Right ventricle myocardium superior (tissue), 1 donor: ENCODE measurements at regions not wholly inside any gene's neighbourhood (a gene's known extent, or its start where the extent isn't known, plus 50 kb on each side); places are given as distances from the start of the nearest gene placed in this dataset.
"Not testable (repeated sequence)": the region's sequence is repeated elsewhere in the genome, so short reads cannot be mapped to it uniquely, and the experiment has no call there.

Experiments
- ATAC-seq: fragments of 200-7000 bp; cut with Tn5 transposase; one replicate; pipeline ENCODE4 v1.9.1; 2020; ENCODE audit warnings: mild to moderate bottlenecking; ENCODE audit not compliant: poor library complexity
- DNase-seq: peaks from one replicate; pipeline ENCODE4 v3.0.0-alpha.2; 2020
- intact Hi-C: fragments of 100-400 bp; cut with DNase I; formaldehyde crosslinking; loops from one replicate; pipeline ENCODE4 v1.11.2; 2022
- donor health status: DM: no; HTN: yes; CAD: no; lungs with severe emphysema.

DNA sequence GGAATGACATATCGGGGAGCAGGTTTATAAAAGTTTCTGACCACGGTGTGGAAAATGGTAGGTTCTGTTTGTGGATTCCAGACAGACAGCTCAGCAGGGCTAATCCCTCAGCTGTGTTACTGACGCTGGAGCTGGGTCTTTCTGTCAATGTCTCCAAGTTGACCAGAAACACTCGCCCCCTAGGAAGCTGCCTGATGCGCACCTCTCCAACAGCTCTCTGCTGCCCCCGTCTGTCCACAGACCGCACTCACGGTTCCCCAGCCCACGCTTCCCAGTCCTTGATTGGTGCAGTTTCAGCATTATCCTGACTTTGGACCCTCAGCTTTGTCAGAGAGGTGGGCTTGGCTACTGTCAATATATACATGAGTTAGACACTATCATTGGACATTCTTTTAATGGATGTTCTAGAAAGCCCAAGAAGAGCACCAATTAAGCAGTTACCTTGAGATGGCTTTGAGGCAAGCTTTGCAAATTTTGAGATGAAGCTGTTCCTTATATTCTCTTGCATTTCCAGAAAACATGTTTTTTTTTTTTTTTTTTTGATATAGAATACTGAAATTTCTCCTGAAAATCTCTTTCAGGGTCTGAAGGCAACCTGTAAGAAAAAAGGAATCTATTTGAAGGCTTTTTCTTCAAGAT, 98.9 kb upstream of the TBC1D5 start:
- ATAC-seq (peak; percentile 94), DNase-seq (peak; percentile 79)
- intact Hi-C loops: loop anchor here (2.0 to 5.0 kb wide), 2 partner anchors 411 to 579 kb away; no protein-coding TSS in a partner anchor

DNA sequence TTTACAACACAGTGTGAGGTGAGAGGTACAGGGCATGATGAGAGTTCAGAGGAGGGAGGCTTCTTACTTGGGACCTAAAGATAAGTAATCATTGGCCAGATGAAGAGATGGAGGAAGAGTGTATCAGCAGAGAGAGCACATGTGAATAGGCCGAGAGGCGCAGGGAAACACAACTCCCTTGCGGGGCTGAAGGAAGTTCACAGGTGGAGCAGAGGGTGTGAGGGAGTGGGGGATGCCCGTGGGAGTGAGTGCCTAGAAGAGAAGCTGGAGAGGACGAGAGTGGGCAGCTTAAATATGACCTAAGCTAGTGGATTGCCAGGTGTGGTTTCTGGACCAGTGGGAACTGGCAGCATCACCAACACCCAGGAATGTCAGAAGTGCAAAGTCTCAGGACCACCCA, 98.2 kb upstream of the TBC1D5 start:
- ATAC-seq: peak; percentile 36
- DNase-seq: no peak
- intact Hi-C loops: loop anchor here (2.0 to 5.0 kb wide), 2 partner anchors 410 to 578 kb away; no protein-coding TSS in a partner anchor

DNA sequence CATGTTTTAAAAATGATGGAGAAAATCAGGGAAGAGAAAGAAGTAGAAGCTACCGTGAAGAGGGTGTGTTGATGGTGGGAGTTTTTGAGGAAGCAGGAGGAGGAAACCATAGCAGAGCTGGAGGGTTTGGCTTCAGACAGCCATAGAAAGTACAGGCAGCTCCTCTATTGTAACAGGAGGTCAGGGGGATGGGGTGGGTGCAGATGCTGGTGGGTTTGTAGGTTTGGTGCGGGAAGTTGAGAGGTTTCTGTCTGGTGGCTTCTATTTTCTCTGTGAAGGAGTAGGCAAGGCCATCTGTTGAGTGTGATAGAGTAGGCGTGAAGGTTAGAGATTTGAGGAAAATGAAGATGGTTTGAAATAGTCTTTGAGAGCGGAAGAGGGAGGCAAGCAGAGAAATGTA, 97.7 kb upstream of the TBC1D5 start:
- ATAC-seq (no peak), DNase-seq (no peak)
- intact Hi-C loops: loop anchor here (2.0 to 5.0 kb wide), 2 partner anchors 409 to 578 kb away; no protein-coding TSS in a partner anchor

DNA sequence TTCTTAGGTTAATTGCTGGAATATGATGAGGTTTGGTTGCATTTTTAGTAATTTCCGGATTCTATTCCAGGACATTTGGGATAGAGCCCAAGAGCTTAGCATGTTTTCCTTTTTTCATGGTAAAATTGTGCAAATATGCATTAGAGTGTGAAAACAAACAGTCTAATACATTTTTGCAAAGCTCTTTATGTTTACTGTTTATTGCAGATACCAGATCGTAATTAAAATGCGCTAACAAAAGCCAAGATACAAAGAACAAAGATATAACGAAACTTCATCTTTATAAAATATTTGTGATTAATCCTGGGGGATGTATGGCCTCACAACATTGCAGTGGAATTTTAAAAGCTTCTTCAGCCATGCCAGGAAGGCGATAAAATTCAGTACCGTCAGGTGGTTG, 94.5 kb upstream of the TBC1D5 start:
- intact Hi-C loops: loop anchor here (10.0 kb wide), 1 partner anchor 192 kb away; no protein-coding TSS in a partner anchor
- ATAC-seq: no peak

DNA sequence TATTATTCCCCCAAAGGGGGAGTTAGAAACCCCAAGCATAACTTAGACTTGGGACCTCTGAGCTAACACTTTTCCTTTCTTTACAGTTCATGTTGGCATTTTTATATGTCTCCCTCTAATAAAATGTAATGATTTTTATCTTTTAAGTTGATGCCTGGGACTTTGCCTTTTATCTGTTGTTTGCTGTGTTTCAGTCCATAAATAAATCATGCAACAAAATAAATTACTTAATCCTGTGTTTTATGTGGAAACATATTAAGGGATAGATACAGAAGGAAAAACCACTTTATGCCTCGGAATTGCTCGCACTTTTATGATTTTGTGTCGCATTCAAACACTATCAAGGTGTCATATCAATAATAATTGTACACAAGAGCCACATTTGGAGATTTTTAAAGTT, 93.7 kb upstream of the TBC1D5 start:
- ATAC-seq (no peak), DNase-seq (no peak)
- intact Hi-C loops: loop anchor here (10.0 kb wide), 1 partner anchor 191 kb away; no protein-coding TSS in a partner anchor

More for the DNA sequence above, 94.5 kb upstream of the TBC1D5 start:
- DNase-seq: no peak

DNA sequence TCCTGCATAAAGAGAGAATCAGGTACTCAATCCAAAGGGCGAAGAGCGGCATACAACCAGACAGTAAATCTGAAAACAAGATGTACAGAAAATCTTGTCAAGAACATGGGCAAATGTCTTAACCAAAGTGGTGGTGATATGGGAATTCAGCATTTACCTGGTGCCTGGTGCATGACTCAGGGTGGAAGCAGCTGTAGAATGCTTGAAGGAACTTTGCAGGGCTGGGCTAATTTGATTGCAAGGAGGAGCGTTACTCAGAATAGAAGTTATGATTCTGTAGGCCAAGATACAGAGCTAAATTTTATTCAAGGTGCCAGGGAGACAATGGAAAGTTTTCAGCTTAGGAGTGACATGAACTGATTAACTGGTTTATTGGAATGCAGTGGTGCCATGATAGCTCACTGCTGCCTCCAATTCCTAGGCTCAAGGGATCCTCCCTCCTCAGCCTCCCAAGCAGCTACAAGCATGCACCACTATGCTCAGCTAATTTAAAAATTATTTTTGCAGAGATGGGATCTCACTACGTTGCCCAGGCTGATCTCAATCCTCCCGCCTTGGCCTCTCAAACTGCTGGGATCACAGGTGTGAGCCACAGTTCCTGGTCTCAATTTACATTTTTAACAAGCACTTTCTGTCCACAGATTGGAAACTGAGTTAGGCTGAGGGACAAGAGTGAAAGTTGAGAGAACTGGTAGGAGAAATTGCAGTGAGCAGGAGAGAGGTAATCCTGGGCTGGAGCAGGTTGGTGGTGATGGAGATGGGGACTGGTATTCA, 91.5 kb upstream of the TBC1D5 start:
- ATAC-seq (no peak), DNase-seq (no peak)
- intact Hi-C loops: loop anchor here (10.0 kb wide), 1 partner anchor 189 kb away; no protein-coding TSS in a partner anchor

DNA sequence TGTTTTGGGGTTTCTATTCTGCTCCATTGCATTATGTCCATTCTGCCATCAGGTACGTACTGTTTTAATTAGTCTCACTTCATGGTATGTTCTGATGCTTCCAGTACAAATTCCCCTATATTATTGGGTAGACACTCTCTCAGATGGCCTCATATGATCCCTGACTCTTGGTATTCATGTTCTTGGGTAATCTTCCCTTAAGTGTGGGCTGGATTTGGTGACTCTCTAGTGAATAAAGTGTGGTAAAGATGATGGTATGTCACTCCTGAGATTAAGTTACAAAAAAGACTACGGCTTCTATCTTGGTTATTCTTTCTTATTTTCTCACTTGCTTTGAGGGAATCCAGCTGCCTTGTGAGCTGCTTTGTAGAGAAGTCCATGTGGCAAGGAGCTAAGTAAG, 89.6 kb upstream of the TBC1D5 start:
- no peak for ATAC-seq
- no peak for DNase-seq
- intact Hi-C loops: loop anchor here (10.0 kb wide), 1 partner anchor 187 kb away; no protein-coding TSS in a partner anchor

DNA sequence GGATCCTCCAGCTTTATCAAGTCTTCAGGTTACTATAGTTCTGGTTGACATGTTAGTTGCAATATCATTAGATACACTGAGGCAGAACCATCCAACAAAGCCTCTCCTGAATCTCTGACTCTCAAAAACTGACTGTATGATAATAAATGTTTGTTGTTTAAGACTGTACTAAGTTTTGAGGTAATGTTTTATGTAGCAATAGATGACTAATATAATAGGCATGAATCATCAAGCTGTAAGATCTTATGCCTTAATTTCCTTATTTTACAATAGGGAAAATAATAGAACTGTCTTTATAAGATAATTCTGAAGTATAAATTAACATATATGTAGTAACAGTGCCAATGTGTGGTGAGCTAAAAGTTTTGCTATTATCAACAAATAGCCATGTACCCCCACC, 88.9 kb upstream of the TBC1D5 start:
- DNase-seq (no peak), ATAC-seq (no peak)
- intact Hi-C loops: loop anchor here (10.0 kb wide), 1 partner anchor 187 kb away; no protein-coding TSS in a partner anchor

DNA sequence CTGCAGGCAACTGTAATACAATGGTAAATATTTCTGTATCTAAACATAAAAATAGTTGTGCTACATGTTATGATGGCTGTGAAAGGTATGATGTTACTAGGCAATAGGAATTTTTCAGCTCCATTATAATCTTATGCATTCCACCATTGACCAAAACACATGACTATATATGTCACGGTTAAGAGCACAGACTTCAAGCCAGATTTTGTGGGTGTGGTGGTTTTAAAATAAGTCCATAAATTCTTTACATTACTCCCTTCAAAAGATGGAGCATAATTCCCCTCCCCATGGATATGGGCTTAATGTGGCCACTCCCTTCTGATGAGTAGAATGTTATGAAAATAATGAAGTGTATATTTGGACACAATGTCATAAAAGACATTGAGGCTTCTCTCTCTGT, 88.4 kb upstream of the TBC1D5 start:
- intact Hi-C loops: loop anchor here (10.0 kb wide), 1 partner anchor 186 kb away; no protein-coding TSS in a partner anchor
- no peak for DNase-seq
- no peak for ATAC-seq

DNA sequence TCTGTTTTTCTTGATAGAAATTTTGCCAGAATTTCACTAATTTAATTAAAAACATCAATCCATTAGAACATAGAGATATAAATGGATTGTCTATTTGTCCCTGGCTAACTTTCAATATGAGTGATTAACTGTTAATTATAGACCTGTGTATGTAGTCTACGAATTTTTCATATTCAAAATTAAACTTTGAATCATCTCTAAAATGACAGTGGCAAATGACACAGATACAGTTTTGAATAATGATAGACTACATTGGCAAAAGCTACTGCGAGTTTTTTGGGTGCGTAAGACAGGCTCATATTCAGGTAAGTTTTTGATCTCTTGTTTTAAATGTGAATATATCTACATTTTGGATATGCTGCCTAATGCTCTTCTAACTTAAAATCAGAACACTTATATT, 86.0 kb upstream of the TBC1D5 start:
- no peak for DNase-seq
- intact Hi-C loops: no loop called here
- ATAC-seq: no peak

DNA sequence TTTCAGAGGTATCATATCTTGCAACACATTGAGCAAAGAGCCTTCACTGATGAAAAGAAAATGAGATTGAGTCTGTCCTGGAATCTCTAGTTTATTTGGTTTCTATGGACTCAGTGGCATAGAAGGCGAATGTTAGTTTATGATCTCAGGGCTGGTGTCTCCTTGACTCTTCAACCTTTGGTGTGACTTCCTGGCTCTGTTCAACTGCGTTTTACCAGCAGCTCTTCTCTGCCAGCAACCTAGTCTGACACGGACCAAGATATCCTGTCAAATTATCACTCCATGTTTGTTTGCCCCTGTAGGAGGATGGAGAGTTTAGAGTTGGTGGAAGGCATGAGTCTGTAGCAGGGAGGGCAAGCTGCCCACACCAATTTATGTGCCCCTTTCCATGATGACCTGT, 82.9 kb upstream of the TBC1D5 start:
- DNase-seq: no peak
- ATAC-seq: no peak
- intact Hi-C loops: no loop called here

DNA sequence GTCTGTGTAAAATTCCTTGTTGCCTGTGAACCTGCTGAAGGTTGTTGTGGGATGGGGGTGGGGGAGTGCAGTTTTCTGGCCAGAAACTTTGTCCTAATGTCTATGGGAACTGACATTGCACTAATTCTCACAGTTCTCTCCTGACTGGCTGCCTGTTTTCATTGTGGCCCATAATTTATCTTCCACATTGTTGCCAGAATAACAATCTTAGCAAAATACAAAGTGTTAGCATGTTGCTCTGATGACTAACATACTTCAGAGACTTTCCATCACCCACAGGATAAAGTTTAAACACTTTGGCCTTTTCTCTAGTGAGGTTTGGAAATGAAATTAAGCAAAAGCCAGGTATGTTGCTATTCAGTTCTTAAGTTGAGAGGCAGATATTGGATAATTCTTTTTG, 81.4 kb upstream of the TBC1D5 start:
- intact Hi-C loops: no loop called here
- ATAC-seq: no peak

DNA sequence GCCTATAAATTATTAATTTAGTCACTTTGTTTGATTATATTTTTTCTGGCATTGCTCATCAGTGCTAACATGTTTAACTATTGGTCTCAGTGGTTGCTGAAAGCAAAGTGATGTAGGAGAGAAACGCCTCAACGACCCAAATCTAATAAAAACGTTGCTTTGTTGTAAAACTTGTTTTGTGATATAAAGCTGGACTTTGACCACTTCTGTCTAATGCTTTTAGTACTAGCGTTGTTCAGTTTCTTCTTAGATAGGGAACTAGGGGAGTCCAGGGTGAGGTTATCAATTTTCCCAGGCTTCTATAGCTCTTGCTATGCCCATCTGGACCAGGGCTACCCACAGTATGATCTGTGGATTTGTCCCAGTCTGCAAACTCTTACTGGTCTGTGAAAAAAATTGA, 80.6 kb upstream of the TBC1D5 start:
- ATAC-seq (no peak), DNase-seq (no peak)
- intact Hi-C loops: no loop called here

More for the DNA sequence above, 81.4 kb upstream of the TBC1D5 start:
- DNase-seq: no peak

DNA sequence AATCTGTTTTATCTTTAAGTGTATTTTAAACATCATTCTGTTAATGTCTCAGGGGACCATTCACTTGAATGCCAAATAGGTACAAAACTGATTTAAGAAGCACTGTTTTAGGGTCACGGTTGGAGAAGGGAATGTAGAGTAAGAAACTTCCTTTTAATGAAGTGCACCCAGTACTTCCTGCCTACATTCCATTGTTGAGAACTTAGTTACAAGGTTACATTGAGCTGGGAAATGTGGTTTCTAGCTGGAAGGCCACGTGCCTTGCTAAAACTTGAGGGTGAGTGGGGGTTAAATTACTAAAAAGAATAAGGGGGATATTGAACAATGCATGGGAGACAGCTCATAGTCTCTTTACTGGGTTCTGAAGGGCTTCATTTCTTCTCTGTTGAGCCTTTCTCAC, 78.3 kb upstream of the TBC1D5 start:
- no peak for ATAC-seq
- no peak for DNase-seq
- intact Hi-C loops: no loop called here

DNA sequence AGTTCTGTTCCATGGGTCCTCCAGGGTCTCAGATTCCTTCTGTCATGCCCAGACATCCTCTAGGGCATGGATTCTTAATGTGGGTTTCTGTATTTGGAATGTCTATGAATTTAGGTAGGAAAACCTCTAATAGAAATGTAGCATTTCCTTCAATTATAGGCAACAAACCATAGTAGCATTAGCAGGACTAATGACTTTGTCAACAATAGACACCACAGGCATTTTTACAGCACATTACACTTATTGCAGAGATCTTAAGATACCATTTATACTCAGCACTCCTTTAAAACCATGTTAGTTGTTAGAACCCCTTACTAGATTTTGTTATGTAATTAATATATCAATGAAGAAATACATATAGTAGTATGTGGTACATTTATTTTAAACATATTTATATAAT, 77.8 kb upstream of the TBC1D5 start:
- ATAC-seq: no peak
- intact Hi-C loops: no loop called here
- no peak for DNase-seq

DNA sequence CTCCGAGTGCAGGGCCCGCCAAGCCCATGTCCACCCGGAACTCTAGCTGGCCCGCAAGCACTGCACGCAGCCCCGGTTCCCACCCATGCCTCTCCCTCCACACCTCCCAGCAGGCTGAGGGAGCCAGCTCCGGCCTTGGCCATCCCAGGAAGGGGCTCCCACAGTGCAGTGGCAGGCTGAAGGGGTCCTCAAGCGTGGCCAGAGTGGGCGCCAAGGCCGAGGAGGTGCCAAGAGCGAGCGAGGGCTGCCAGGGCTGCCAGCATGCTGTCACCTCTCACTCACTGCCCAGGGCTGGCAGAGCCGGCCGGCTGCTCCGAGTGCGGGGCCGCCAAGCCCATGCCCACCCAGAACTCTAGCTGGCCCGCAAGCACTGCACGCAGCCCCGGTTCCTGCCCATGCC, 75.5 kb upstream of the TBC1D5 start:
- ATAC-seq: not testable (repeated sequence)

DNA sequence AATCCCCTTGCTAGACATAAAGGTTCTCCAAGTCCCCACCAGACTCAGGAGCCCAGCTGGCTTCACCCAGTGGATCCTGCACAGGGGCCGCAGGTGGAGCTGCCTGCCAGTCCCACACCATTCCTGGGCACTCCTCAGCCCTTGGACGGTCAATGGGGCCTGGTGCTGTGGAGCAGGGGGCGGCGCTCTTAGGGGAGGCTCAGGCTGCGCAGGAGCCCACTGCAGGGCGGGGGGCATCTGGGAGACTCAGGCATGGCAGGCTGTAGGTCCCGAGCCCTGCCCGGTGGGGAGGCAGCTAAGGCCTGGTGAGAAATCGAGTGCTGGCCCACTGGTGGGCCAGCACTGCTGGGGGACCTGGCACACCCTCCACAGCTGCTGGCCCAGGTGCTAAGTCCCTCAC, 75.1 kb upstream of the TBC1D5 start:
- DNase-seq (no peak), ATAC-seq (no peak)
- intact Hi-C loops: no loop called here

More for the DNA sequence above, 75.5 kb upstream of the TBC1D5 start:
- DNase-seq, intact Hi-C loops: not testable (repeated sequence)

DNA sequence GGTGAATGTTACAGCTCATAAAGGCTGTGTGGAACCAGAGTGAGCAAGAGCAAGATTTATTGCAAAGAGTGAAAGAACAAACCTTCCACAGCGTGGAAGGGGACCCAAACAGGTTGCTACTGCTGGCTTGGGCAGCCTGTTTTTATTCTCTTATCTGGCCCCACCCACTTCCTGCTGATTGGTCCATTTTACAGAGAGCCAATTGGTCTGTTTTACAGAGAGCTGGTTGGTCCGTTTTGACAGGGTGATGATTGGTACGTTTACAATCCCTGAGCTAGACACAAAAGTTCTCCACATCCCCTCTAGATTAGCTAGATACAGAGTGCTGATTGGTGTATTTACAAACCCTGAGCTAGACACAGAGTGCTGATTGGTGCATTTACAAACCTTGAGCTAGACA, 74.4 kb upstream of the TBC1D5 start:
- intact Hi-C loops, ATAC-seq, DNase-seq: not testable (repeated sequence)

DNA sequence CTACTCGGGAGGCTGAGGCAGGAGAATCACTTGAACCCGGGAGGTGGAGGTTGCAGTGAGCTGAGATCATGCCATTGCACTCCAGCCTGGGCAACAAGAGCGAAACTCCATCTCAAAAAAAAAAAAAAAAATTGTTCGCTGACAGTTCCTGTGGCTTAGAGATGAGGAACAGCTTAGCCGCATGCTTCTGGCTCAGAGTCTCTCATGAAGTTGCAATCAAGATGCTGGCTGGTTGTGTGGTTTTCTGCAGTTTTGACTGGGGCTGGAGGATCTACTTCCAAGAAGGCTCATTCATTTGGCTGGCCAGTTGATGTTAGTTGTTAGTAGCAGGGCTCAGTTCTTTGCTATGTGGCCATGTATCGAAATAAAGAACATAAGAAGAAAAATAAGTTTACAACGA, 69.9 kb upstream of the TBC1D5 start:
- DNase-seq, intact Hi-C loops, ATAC-seq: not testable (repeated sequence)

DNA sequence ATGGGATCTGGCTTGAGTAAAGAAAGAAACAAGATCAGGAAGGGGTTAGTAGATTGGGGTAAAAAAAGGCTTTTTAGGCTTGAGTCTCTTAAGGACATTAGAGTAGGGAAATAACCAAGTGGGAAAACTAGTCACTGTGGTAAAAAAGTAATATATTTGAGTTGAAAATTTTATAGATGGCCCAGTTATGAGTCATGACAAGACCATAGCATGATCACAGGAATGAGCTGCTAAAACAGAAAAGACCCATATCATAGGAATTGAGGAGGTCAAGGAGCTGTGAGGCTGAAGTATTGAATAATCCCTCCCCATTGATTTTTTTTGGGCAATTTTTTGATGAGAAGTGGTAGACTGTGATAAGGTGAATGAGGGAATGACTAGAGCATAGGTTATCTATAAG, 69.2 kb upstream of the TBC1D5 start:
- DNase-seq (no peak), ATAC-seq (no peak)
- intact Hi-C loops: no loop called here
